Liver (tissue), 8 donors: ENCODE measurements at regions not wholly inside any gene's neighbourhood (a gene's known extent, or its start where the extent isn't known, plus 50 kb on each side); places are given as distances from the start of the nearest gene placed in this dataset.

Source experiments
- DNase-seq: peaks from one replicate; pipeline ENCODE4 v3.0.0-alpha.2; 2017; ENCODE audit warnings: low spot score
- H3K27ac ChIP-seq, 2 donors: one replicate each; pipeline ENCODE4 v1.7.0; 2013; ENCODE audit warnings: inconsistent platforms in 2 of 2, low read length in 2 of 2, control low read depth in 1 of 2, low read depth in 1 of 2, mild to moderate bottlenecking in 1 of 2
- H3K27me3 ChIP-seq, 4 donors: one replicate each; pipeline versions ENCODE4 v1.6.1 to v1.7.0; 2013; ENCODE audit warnings: low read length in 3 of 4, inconsistent platforms in 1 of 4, mild to moderate bottlenecking in 1 of 4, moderate library complexity in 1 of 4; ENCODE audit not compliant: control insufficient read depth in 4 of 4, insufficient read depth in 4 of 4
- H3K36me3 ChIP-seq, 4 donors: one replicate each; pipeline versions ENCODE4 v1.6.1 to v1.7.0; 2013; ENCODE audit warnings: low read length in 3 of 4, mild to moderate bottlenecking in 3 of 4, low read depth in 1 of 4, moderate library complexity in 1 of 4; ENCODE audit not compliant: control insufficient read depth in 4 of 4, insufficient read depth in 3 of 4
- H3K4me1 ChIP-seq, 4 donors: one replicate each; pipeline versions ENCODE4 v1.6.1 to v1.7.0; 2013; ENCODE audit warnings: low read length in 3 of 4, mild to moderate bottlenecking in 3 of 4, moderate library complexity in 1 of 4; ENCODE audit not compliant: control insufficient read depth in 4 of 4, insufficient read depth in 4 of 4
- H3K4me3 ChIP-seq, 3 donors: one replicate each; pipeline versions ENCODE4 v1.6.1 to v1.7.0; 2013; ENCODE audit warnings: low read length in 3 of 3, control low read depth in 1 of 3, low read depth in 1 of 3, mild to moderate bottlenecking in 1 of 3
- H3K9ac ChIP-seq, 2 donors: one replicate each; pipeline ENCODE4 v1.7.0; 2013; ENCODE audit warnings: low read length in 2 of 2, mild to moderate bottlenecking in 2 of 2, moderate library complexity in 2 of 2, control low read depth in 1 of 2, low read depth in 1 of 2
- H3K9me3 ChIP-seq, 4 donors: one replicate each; pipeline versions ENCODE4 v1.6.1 to v1.7.0; 2013; ENCODE audit warnings: low read length in 3 of 4; ENCODE audit not compliant: control insufficient read depth in 4 of 4
- ATF3 ChIP-seq: IDR thresholded peaks from 2 replicates; pipeline ENCODE4 v1.6.1; 2016; ENCODE audit warnings: antibody characterized with exemption
- EGR1 ChIP-seq, 2 donors: IDR thresholded peaks; 2 replicates each; pipeline ENCODE4 v1.6.1; 2016 to 2018; ENCODE audit warnings: antibody characterized with exemption in 2 of 2, low read depth in 2 of 2
- FOXA1 ChIP-seq: IDR thresholded peaks from 2 replicates; pipeline ENCODE4 v1.6.1; 2016; ENCODE audit warnings: antibody characterized with exemption
- FOXA2 ChIP-seq: IDR thresholded peaks from 2 replicates; pipeline ENCODE4 v1.6.1; 2016; ENCODE audit warnings: antibody characterized with exemption
- GABPA ChIP-seq, 2 donors: IDR thresholded peaks in 1 of 2; conservative IDR thresholded peaks in 1 of 2; 2 replicates each; pipeline ENCODE4 v1.6.1; 2016; ENCODE audit warnings: antibody characterized with exemption in 2 of 2, mild to moderate bottlenecking in 1 of 2, moderate library complexity in 1 of 2
- HNF4A ChIP-seq, 2 donors: conservative IDR thresholded peaks; 2 replicates each; pipeline ENCODE4 v1.6.1; 2016; ENCODE audit warnings: antibody characterized with exemption in 2 of 2, mild to moderate bottlenecking in 2 of 2
- HNF4G ChIP-seq: IDR thresholded peaks from 2 replicates; pipeline ENCODE4 v1.6.1; 2016; ENCODE audit warnings: antibody characterized with exemption
- JUND ChIP-seq, 2 donors: IDR thresholded peaks; 2 replicates each; pipeline ENCODE4 v1.6.1; 2016; ENCODE audit warnings: antibody characterized with exemption in 2 of 2
- RAD21 ChIP-seq, 2 donors: IDR thresholded peaks; 2 replicates each; pipeline ENCODE4 v1.6.1; 2016; ENCODE audit warnings: antibody characterized with exemption in 2 of 2, mild to moderate bottlenecking in 2 of 2
- REST ChIP-seq: IDR thresholded peaks from 2 replicates; pipeline ENCODE4 v1.6.1; 2016; ENCODE audit warnings: antibody characterized with exemption, mild to moderate bottlenecking
- RXRA ChIP-seq, 2 donors: IDR thresholded peaks; 2 replicates each; pipeline ENCODE4 v1.6.1; 2017 to 2018; ENCODE audit warnings: antibody characterized with exemption in 2 of 2, mild to moderate bottlenecking in 1 of 2
- SP1 ChIP-seq: IDR thresholded peaks from 2 replicates; pipeline ENCODE4 v1.6.1; 2018; ENCODE audit warnings: antibody characterized with exemption, mild to moderate bottlenecking
- TAF1 ChIP-seq: conservative IDR thresholded peaks from 2 replicates; pipeline ENCODE4 v1.6.1; 2016; ENCODE audit warnings: antibody characterized with exemption, mild to moderate bottlenecking
- YY1 ChIP-seq: IDR thresholded peaks from 2 replicates; pipeline ENCODE4 v1.6.1; 2016; ENCODE audit warnings: antibody characterized with exemption, mild to moderate bottlenecking
- WGBS: extraction: QIAGEN DNeasy Blood & Tissue Kit; methylation state at CpG from one replicate; pipeline ENCODE4 v1.1.7; 2013; 5-methylcytosine and 5-hydroxymethylcytosine counted together
- TF ChIP-seq, protein P1 (sequence below): IDR thresholded peaks from 2 replicates; pipeline ENCODE4 v1.6.1; 2016; ENCODE audit warnings: antibody characterized with exemption
- TF ChIP-seq, protein P2 (sequence below): fragments of 150-350 bp; IDR thresholded peaks from 2 replicates; pipeline ENCODE4 v1.5.1; 2017; ENCODE audit warnings: improper control_type of control experiment, low read depth, low read length; ENCODE audit not compliant: missing input control
- donor health status: healthy.
- donor health status: healthy.
- donor health status: healthy.
- donor health status: healthy.
- donor health status: healthy.

GRCh38 chr1:194629011-194629410, 1442.6 kb upstream of the B3GALT2 start:
- Histone ChIP-seq H3K4me3 (no peak overlapping the region), H3K36me3 (no peaks in the 10 kb centered on the region), H3K4me1 (no peaks in the 10 kb centered on the region), H3K27ac (no peak overlapping the region), H3K9me3 (peaks cover 0 to 2% (median 0%) of the 10 kb centered on the region in 4 donors), H3K27me3 (no peaks in the 10 kb centered on the region), H3K9ac (no peak overlapping the region)
- TF ChIP-seq, protein P1, sequence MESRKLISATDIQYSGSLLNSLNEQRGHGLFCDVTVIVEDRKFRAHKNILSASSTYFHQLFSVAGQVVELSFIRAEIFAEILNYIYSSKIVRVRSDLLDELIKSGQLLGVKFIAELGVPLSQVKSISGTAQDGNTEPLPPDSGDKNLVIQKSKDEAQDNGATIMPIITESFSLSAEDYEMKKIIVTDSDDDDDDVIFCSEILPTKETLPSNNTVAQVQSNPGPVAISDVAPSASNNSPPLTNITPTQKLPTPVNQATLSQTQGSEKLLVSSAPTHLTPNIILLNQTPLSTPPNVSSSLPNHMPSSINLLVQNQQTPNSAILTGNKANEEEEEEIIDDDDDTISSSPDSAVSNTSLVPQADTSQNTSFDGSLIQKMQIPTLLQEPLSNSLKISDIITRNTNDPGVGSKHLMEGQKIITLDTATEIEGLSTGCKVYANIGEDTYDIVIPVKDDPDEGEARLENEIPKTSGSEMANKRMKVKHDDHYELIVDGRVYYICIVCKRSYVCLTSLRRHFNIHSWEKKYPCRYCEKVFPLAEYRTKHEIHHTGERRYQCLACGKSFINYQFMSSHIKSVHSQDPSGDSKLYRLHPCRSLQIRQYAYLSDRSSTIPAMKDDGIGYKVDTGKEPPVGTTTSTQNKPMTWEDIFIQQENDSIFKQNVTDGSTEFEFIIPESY: no peak
- TF ChIP-seq REST (no peak), RAD21 (IDR thresholded peaks at IDR 0.05) (no peak), HNF4A (conservative IDR thresholded peaks at IDR 0.05) (no peak), GABPA (IDR thresholded peaks at IDR 0.05 in 1 of 2, conservative IDR thresholded peaks at IDR 0.05 in 1 of 2) (no peak), HNF4G (no peak), SP1 (no peak), ATF3 (no peak), JUND (IDR thresholded peaks at IDR 0.05) (no peak), TAF1 (no peak), RXRA (IDR thresholded peaks at IDR 0.05) (no peak), FOXA1 (no peak)
- TF ChIP-seq, protein P2, sequence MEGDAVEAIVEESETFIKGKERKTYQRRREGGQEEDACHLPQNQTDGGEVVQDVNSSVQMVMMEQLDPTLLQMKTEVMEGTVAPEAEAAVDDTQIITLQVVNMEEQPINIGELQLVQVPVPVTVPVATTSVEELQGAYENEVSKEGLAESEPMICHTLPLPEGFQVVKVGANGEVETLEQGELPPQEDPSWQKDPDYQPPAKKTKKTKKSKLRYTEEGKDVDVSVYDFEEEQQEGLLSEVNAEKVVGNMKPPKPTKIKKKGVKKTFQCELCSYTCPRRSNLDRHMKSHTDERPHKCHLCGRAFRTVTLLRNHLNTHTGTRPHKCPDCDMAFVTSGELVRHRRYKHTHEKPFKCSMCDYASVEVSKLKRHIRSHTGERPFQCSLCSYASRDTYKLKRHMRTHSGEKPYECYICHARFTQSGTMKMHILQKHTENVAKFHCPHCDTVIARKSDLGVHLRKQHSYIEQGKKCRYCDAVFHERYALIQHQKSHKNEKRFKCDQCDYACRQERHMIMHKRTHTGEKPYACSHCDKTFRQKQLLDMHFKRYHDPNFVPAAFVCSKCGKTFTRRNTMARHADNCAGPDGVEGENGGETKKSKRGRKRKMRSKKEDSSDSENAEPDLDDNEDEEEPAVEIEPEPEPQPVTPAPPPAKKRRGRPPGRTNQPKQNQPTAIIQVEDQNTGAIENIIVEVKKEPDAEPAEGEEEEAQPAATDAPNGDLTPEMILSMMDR: no peak
- DNase-seq: no peak
- 71% methylated on average over 2 of the region's 2 CpGs for WGBS

DNA sequence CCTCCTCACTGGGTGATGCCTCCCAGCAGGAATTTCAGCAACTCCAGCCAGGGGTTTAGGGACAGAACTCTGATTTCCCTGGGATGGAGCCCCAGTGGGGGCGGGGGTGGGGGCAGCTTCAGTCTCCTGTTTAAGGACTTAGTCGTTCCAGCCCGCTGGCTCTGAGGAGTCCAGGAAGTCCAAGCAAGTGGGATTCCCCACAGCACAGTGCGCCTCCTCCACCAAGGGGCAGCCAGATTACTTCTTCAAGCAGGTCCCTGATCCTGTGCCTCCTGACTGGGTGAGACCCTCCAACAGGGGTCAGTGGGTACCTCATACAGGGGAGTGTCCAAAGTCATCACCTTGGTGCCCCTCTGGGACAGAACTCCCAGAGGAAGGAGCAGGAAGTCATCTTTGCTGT, 1438.4 kb upstream of the B3GALT2 start:
- 90% methylated on average over 4 of the region's 4 CpGs for WGBS
- no peak for TF ChIP-seq FOXA2
- no peak for TF ChIP-seq YY1
- TF ChIP-seq, protein P2: no peak
- TF ChIP-seq REST: no peak
- TF ChIP-seq EGR1 (IDR thresholded peaks at IDR 0.05; ENCODE audit: low read depth in 2 of 2): no peak
- no peak for TF ChIP-seq TAF1
- TF ChIP-seq ATF3: no peak
- no peaks in the 10 kb centered on the region for H3K4me1 ChIP-seq

More for the DNA sequence above, 1438.4 kb upstream of the B3GALT2 start:
- DNase-seq: no peak
- Histone ChIP-seq H3K9ac (no peak overlapping the region), H3K27me3 (no peaks in the 10 kb centered on the region), H3K4me3 (no peak overlapping the region), H3K27ac (no peak overlapping the region), H3K9me3 (peaks cover 0 to 2% (median 0%) of the 10 kb centered on the region in 4 donors), H3K36me3 (no peaks in the 10 kb centered on the region)
